ENCODE measurements at regions not wholly inside any gene's neighbourhood (a gene's known extent, or its start where the extent isn't known, plus 50 kb on each side); places are given as distances from the start of the nearest gene placed in this dataset.

DNA sequence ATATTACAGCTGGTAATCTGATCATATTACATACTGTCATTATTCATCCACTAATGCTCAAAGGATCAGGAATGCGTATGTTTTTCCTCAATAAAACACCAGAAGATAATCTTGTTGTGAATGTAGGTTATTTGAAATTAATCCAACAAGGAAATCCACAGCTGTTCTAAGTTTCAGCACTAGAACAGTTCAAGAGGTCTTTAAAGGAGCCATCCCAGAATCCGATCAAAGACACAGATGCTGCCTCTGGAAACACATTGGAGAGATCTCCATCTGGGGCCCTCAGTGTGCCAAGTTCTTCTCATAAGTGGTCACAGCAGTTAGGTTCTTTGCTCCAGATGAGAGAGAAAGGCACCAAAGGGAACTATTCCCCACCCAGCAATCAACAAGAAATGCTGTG is 1955.1 kb upstream of the RAG2 start:
- Histone ChIP-seq H3K79me2 (replicated peaks; ENCODE audit: insufficient read depth, low read length) (no peaks in the 10 kb centered on the region), H3K4me2 (ENCODE audit: low read length) (no peak overlapping the region), H3K4me3 (ENCODE audit: low read length) (no peak overlapping the region), H3F3A (ENCODE audit: insufficient read depth, low read length, poor library complexity, severe bottlenecking) (no peaks in the 10 kb centered on the region), H3K36me3 (ENCODE audit: insufficient read depth, low read length) (no peaks in the 10 kb centered on the region), H3K27ac (ENCODE audit: low read length) (no peak overlapping the region), H4K20me1 (ENCODE audit: insufficient read depth) (no peaks in the 10 kb centered on the region), H3K9ac (ENCODE audit: low read length) (no peak overlapping the region), H3K9me2 (ENCODE audit: insufficient read depth, low read length) (no peaks in the 10 kb centered on the region), H3K9me3 (ENCODE audit: low read length) (no peaks in the 10 kb centered on the region), H2AFZ (ENCODE audit: low read depth, low read length) (no peak overlapping the region), H3K27me3 (ENCODE audit: insufficient read depth, low read depth, low read length) (peaks cover 3% of the 10 kb centered on the region)
- TF ChIP-seq POLR2AphosphoS5 (IDR thresholded peaks at IDR 0.05) (no peak), EP300 (conservative IDR thresholded peaks at IDR 0.05; ENCODE audit: poor library complexity, severe bottlenecking) (no peak)
- TF ChIP-seq, protein P1, sequence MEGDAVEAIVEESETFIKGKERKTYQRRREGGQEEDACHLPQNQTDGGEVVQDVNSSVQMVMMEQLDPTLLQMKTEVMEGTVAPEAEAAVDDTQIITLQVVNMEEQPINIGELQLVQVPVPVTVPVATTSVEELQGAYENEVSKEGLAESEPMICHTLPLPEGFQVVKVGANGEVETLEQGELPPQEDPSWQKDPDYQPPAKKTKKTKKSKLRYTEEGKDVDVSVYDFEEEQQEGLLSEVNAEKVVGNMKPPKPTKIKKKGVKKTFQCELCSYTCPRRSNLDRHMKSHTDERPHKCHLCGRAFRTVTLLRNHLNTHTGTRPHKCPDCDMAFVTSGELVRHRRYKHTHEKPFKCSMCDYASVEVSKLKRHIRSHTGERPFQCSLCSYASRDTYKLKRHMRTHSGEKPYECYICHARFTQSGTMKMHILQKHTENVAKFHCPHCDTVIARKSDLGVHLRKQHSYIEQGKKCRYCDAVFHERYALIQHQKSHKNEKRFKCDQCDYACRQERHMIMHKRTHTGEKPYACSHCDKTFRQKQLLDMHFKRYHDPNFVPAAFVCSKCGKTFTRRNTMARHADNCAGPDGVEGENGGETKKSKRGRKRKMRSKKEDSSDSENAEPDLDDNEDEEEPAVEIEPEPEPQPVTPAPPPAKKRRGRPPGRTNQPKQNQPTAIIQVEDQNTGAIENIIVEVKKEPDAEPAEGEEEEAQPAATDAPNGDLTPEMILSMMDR (IDR thresholded peaks at IDR 0.05; ENCODE audit: poor library complexity, severe bottlenecking), result no peak

DNA sequence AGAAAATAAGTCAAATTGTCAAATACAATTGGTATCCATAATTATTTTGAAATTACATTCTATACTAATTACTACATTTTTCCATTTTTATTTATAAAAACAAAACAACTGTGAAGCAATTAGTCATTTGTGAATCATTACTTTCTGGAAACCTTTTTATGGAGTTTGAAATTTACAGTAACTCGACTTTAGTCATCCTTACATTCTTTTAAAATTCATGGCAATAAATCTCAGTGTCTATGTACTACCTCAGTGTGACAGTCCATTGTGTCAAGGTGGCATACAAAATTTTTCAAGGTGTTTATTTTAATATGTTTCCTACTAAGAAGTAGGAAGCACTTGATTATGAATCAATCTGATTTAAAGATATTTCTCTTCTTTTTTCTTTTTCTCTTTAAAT is 1949.4 kb upstream of the RAG2 start:
- Histone ChIP-seq H3K79me2 (replicated peaks; ENCODE audit: insufficient read depth, low read length) (no peaks in the 10 kb centered on the region), H3K9ac (ENCODE audit: low read length) (no peak overlapping the region), H4K20me1 (ENCODE audit: insufficient read depth) (no peaks in the 10 kb centered on the region), H2AFZ (ENCODE audit: low read depth, low read length) (no peak overlapping the region), H3K36me3 (ENCODE audit: insufficient read depth, low read length) (no peaks in the 10 kb centered on the region), H3K4me3 (ENCODE audit: low read length) (no peak overlapping the region), H3K9me3 (ENCODE audit: low read length) (no peaks in the 10 kb centered on the region), H3K9me2 (ENCODE audit: insufficient read depth, low read length) (no peaks in the 10 kb centered on the region), H3F3A (ENCODE audit: insufficient read depth, low read length, poor library complexity, severe bottlenecking) (no peaks in the 10 kb centered on the region), H3K4me2 (ENCODE audit: low read length) (no peak overlapping the region), H3K27ac (ENCODE audit: low read length) (no peak overlapping the region), H3K27me3 (ENCODE audit: insufficient read depth, low read depth, low read length) (no peaks in the 10 kb centered on the region)
- TF ChIP-seq SMC3 (conservative IDR thresholded peaks at IDR 0.05; ENCODE audit: poor library complexity) (no peak), RAD21 (conservative IDR thresholded peaks at IDR 0.05) (no peak), TAF1 (IDR thresholded peaks at IDR 0.05; ENCODE audit: low read depth) (no peak), EP300 (conservative IDR thresholded peaks at IDR 0.05; ENCODE audit: poor library complexity, severe bottlenecking) (no peak), EZH2 (IDR thresholded peaks at IDR 0.05; ENCODE audit: borderline replicate concordance, insufficient read depth, low read length, poor library complexity, severe bottlenecking) (no peak), POLR2AphosphoS5 (IDR thresholded peaks at IDR 0.05) (no peak), MXI1 (conservative IDR thresholded peaks at IDR 0.05; ENCODE audit: poor library complexity, severe bottlenecking) (no peak), REST (IDR thresholded peaks at IDR 0.05; ENCODE audit: borderline replicate concordance) (no peak)
- TF ChIP-seq, protein P1 (IDR thresholded peaks at IDR 0.05; ENCODE audit: poor library complexity, severe bottlenecking), result no peak
